Caco-2 (cell line): ENCODE measurements at regions not wholly inside any gene's neighbourhood (a gene's known extent, or its start where the extent isn't known, plus 50 kb on each side); places are given as distances from the start of the nearest gene placed in this dataset.

ENCODE experiments used
- BruUV-seq: library from RNA; stranded (reverse); fragments of 400-500 nt; replicated peaks from 2 replicates; lab custom pipeline; 2021; lab: Mats Ljungman, UMichigan
- CTCF ChIA-PET: fragments of 300-600 bp; sonication (Branson Sonifier 250); formaldehyde crosslinking; loops from one replicate; lab custom pipeline; 2022; ENCODE audit warnings: antibody characterized with exemption; lab: Charles Lee
- POLR2A ChIA-PET: fragments of 300-600 bp; sonication (Branson Sonifier 250); formaldehyde crosslinking; loops from one replicate; lab custom pipeline; 2022; ENCODE audit warnings: antibody characterized with exemption; lab: Charles Lee
- DNase-seq, 2 experiments: peaks; one replicate each; pipeline versions ENCODE4 v3.0.0 to v3.0.0-alpha.2; 2020 to 2022
- H3K27me3 ChIP-seq: replicated peaks from 2 replicates; pipeline ENCODE4 v1.6.0; 2011; ENCODE audit warnings: low read length; ENCODE audit not compliant: control insufficient read depth, insufficient read depth
- H3K36me3 ChIP-seq: 2 replicates; pipeline ENCODE4 v1.5.1; 2011; ENCODE audit warnings: low read length; ENCODE audit not compliant: control insufficient read depth, insufficient read depth
- H3K4me1 ChIP-seq: fragments of 250-450 bp; sonication (Bioruptor Pico); 2 replicates; pipeline ENCODE4 v1.5.1; 2020; ENCODE audit warnings: mild to moderate bottlenecking
- H3K4me3 ChIP-seq: 2 replicates; pipeline ENCODE4 v1.5.1; 2011; ENCODE audit warnings: low read depth, mild to moderate bottlenecking, control low read depth, low read length
- H3K9me3 ChIP-seq: fragments of 250-450 bp; sonication (Bioruptor Pico); 2 replicates; pipeline ENCODE4 v1.5.1; 2020; ENCODE audit warnings: mild to moderate bottlenecking, moderate library complexity
- H3K27ac Mint-ChIP-seq: one replicate; pipeline ENCODE4 v1.8.0; 2022; ENCODE audit warnings: mixed read lengths; ENCODE audit not compliant: unreplicated experiment
- H3K27me3 Mint-ChIP-seq: one replicate; pipeline ENCODE4 v1.8.0; 2022; ENCODE audit warnings: mixed read lengths; ENCODE audit not compliant: insufficient read depth, unreplicated experiment
- H3K36me3 Mint-ChIP-seq: one replicate; pipeline ENCODE4 v1.8.0; 2022; ENCODE audit warnings: mild to moderate bottlenecking, mixed read lengths; ENCODE audit not compliant: insufficient read depth, unreplicated experiment
- H3K4me1 Mint-ChIP-seq: one replicate; pipeline ENCODE4 v1.8.0; 2022; ENCODE audit warnings: low read depth, mixed read lengths; ENCODE audit not compliant: unreplicated experiment
- H3K4me3 Mint-ChIP-seq: one replicate; pipeline ENCODE4 v1.8.0; 2022; ENCODE audit warnings: mild to moderate bottlenecking, moderate library complexity, mixed read lengths; ENCODE audit not compliant: unreplicated experiment
- H3K9me3 Mint-ChIP-seq: one replicate; pipeline ENCODE4 v1.8.0; 2022; ENCODE audit warnings: mixed read lengths; ENCODE audit not compliant: unreplicated experiment
- intact Hi-C: fragments of 100-400 bp; cut with micrococcal nuclease; formaldehyde crosslinking; loops from one replicate; pipeline ENCODE4 v1.10.0; 2022; ENCODE audit not compliant: unreplicated experiment
- TF ChIP-seq, protein P1 (sequence below), 2 experiments: fragments of 200-600 bp in 1 of 2; IDR thresholded peaks; 1 replicate in 1 of 2; 2 replicates in 1 of 2; pipeline versions ENCODE4 v1.5.1 to v1.8.0; 2011 to 2022; ENCODE audit warnings: antibody characterized with exemption in 1 of 2, control low read depth in 1 of 2, inconsistent platforms in 1 of 2, low read depth in 1 of 2, low read length in 1 of 2, mild to moderate bottlenecking in 1 of 2, moderate library complexity in 1 of 2; ENCODE audit not compliant: insufficient read depth in 1 of 2, severe bottlenecking in 1 of 2, unreplicated experiment in 1 of 2

GRCh38 chr7:31214751-31215150 lies 125.8 kb downstream of the NEUROD6 start:
- no TSS peak for BruUV-seq
- POLR2A ChIA-PET, result no interaction called here
- no peak for DNase-seq
- H3K4me1 Mint-ChIP-seq, result no peaks in the 10 kb centered on the region
- no peak overlapping the region for H3K4me3 ChIP-seq
- H3K36me3 Mint-ChIP-seq, result no peaks in the 10 kb centered on the region
- H3K27me3 Mint-ChIP-seq, result peaks cover 6% of the 10 kb centered on the region
- H3K9me3 ChIP-seq, result no peaks in the 10 kb centered on the region
- TF ChIP-seq, protein P1, sequence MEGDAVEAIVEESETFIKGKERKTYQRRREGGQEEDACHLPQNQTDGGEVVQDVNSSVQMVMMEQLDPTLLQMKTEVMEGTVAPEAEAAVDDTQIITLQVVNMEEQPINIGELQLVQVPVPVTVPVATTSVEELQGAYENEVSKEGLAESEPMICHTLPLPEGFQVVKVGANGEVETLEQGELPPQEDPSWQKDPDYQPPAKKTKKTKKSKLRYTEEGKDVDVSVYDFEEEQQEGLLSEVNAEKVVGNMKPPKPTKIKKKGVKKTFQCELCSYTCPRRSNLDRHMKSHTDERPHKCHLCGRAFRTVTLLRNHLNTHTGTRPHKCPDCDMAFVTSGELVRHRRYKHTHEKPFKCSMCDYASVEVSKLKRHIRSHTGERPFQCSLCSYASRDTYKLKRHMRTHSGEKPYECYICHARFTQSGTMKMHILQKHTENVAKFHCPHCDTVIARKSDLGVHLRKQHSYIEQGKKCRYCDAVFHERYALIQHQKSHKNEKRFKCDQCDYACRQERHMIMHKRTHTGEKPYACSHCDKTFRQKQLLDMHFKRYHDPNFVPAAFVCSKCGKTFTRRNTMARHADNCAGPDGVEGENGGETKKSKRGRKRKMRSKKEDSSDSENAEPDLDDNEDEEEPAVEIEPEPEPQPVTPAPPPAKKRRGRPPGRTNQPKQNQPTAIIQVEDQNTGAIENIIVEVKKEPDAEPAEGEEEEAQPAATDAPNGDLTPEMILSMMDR (IDR thresholded peaks at IDR 0.05; ENCODE audit: insufficient read depth in 1 of 2, low read depth in 1 of 2, low read length in 1 of 2, severe bottlenecking in 1 of 2, unreplicated experiment in 1 of 2), result no peak
- H3K27me3 ChIP-seq, result no peaks in the 10 kb centered on the region
- H3K27ac Mint-ChIP-seq, result no peak overlapping the region
- H3K36me3 ChIP-seq, result no peaks in the 10 kb centered on the region
- intact Hi-C loops, result no loop called here
- no peaks in the 10 kb centered on the region for H3K4me1 ChIP-seq
- CTCF ChIA-PET, result no interaction called here
- H3K9me3 Mint-ChIP-seq, result no peaks in the 10 kb centered on the region
- no peak overlapping the region for H3K4me3 Mint-ChIP-seq

DNA sequence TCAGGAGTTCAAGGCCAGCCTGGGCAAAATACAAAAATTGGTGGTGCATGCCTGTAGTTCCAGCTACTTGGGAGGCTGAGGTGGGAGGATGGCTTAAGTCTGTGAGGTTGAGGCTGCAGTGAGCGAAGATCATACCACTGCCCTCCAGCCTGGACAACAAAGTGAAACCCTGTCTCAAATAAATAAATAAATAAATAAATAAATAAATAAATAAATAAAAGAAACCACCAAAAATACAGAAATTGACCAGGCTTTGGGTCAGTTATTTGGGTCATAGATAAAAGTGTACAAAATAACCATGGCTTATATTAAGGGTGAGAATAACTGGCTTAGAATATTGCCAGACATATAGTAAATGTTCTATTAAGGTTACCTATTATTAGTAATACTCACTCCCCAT lies 129.2 kb downstream of the NEUROD6 start:
- no TSS peak for BruUV-seq
- no peaks in the 10 kb centered on the region for H3K9me3 ChIP-seq
- H3K36me3 ChIP-seq, result no peaks in the 10 kb centered on the region
- CTCF ChIA-PET, result no interaction called here
- DNase-seq, result no peak
- no peaks in the 10 kb centered on the region; the same call in 1 of the 2 replicates for H3K27me3 ChIP-seq
- Mint-ChIP-seq H3K36me3 (no peaks in the 10 kb centered on the region), H3K4me1 (no peaks in the 10 kb centered on the region), H3K27me3 (peaks cover 8% of the 10 kb centered on the region), H3K27ac (no peak overlapping the region), H3K4me3 (no peak overlapping the region), H3K9me3 (no peaks in the 10 kb centered on the region)
- H3K4me3 ChIP-seq, result no peak overlapping the region
- intact Hi-C loops, result no loop called here
- TF ChIP-seq, protein P1 (IDR thresholded peaks at IDR 0.05; ENCODE audit: insufficient read depth in 1 of 2, low read depth in 1 of 2, low read length in 1 of 2, severe bottlenecking in 1 of 2, unreplicated experiment in 1 of 2), result no peak
- H3K4me1 ChIP-seq, result no peaks in the 10 kb centered on the region
- POLR2A ChIA-PET, result no interaction called here

GRCh38 chr7:31204071-31204470 lies 136.5 kb downstream of the NEUROD6 start:
- peaks cover 9% of the 10 kb centered on the region for H3K9me3 Mint-ChIP-seq
- ChIA-PET CTCF (no interaction called here), POLR2A (no interaction called here)
- intact Hi-C loops, result no loop called here
- H3K4me1 Mint-ChIP-seq, result no peaks in the 10 kb centered on the region
- no peaks in the 10 kb centered on the region; the same call in 1 of the 2 replicates for H3K27me3 ChIP-seq
- no peak overlapping the region for H3K4me3 ChIP-seq
- no TSS peak for BruUV-seq
- no peaks in the 10 kb centered on the region for H3K4me1 ChIP-seq
- TF ChIP-seq, protein P1 (IDR thresholded peaks at IDR 0.05; ENCODE audit: insufficient read depth in 1 of 2, low read depth in 1 of 2, low read length in 1 of 2, severe bottlenecking in 1 of 2, unreplicated experiment in 1 of 2), result no peak
- no peaks in the 10 kb centered on the region for H3K9me3 ChIP-seq
- peaks cover 17% of the 10 kb centered on the region for H3K27me3 Mint-ChIP-seq
- no peak overlapping the region for H3K4me3 Mint-ChIP-seq
- no peaks in the 10 kb centered on the region for H3K36me3 Mint-ChIP-seq
- H3K27ac Mint-ChIP-seq, result no peak overlapping the region
- no peaks in the 10 kb centered on the region for H3K36me3 ChIP-seq
- no peak for DNase-seq
